ENCODE measurements at regions not wholly inside any gene's neighbourhood (a gene's known extent, or its start where the extent isn't known, plus 50 kb on each side); places are given as distances from the start of the nearest gene placed in this dataset.

DNA sequence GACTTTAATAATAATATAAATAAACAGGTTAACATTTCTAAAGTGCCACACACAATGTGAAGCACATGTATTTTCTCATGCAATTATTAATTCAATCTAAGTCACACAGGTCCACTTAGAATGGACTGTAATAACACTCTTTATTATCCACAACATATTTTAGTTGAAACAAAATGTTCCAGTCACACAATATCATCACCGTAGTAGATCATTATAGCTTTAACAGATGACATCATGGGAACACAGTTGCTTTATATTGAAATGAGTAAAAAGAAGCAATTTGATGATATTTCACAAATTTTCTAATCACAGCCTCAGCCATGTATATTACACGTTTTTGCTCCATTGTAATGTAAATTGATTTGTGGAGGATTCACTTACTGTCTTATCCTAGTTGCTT lies 266.3 kb downstream of the MEIS1 start:
- TF ChIP-seq, protein P1, sequence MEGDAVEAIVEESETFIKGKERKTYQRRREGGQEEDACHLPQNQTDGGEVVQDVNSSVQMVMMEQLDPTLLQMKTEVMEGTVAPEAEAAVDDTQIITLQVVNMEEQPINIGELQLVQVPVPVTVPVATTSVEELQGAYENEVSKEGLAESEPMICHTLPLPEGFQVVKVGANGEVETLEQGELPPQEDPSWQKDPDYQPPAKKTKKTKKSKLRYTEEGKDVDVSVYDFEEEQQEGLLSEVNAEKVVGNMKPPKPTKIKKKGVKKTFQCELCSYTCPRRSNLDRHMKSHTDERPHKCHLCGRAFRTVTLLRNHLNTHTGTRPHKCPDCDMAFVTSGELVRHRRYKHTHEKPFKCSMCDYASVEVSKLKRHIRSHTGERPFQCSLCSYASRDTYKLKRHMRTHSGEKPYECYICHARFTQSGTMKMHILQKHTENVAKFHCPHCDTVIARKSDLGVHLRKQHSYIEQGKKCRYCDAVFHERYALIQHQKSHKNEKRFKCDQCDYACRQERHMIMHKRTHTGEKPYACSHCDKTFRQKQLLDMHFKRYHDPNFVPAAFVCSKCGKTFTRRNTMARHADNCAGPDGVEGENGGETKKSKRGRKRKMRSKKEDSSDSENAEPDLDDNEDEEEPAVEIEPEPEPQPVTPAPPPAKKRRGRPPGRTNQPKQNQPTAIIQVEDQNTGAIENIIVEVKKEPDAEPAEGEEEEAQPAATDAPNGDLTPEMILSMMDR (IDR thresholded peaks at IDR 0.05): no peak
- TF ChIP-seq POLR2AphosphoS5 (IDR thresholded peaks at IDR 0.05) (no peak), POLR2A (IDR thresholded peaks at IDR 0.05) (no peak)
